Sigmoid colon (tissue), 6 donors: ENCODE measurements at regions not wholly inside any gene's neighbourhood (a gene's known extent, or its start where the extent isn't known, plus 50 kb on each side); places are given as distances from the start of the nearest gene placed in this dataset.
"Not testable (repeated sequence)": the region's sequence is repeated elsewhere in the genome, so short reads cannot be mapped to it uniquely, and the experiment has no call there.

Experiments used
- DNase-seq: peaks from one replicate; pipeline ENCODE4 v3.0.0-alpha.2; 2019
- H3K27ac ChIP-seq, 4 donors: fragments of 200-600 bp; sonication (generic); one replicate each; pipeline ENCODE4 v1.5.1; 2016 to 2019; ENCODE audit warnings: mild to moderate bottlenecking in 1 of 4
- H3K27me3 ChIP-seq, 3 donors: fragments of 200-600 bp; sonication (generic); one replicate each; pipeline ENCODE4 v1.5.1; 2019; ENCODE audit warnings: mild to moderate bottlenecking in 1 of 3
- H3K36me3 ChIP-seq, 4 donors: fragments of 200-600 bp; sonication (generic); one replicate each; pipeline ENCODE4 v1.5.1; 2016 to 2019
- H3K4me1 ChIP-seq, 4 donors: fragments of 200-600 bp; sonication (generic); one replicate each; pipeline ENCODE4 v1.5.1; 2017 to 2019
- H3K4me3 ChIP-seq, 4 donors: fragments of 200-600 bp; sonication (generic); one replicate each; pipeline ENCODE4 v1.5.1; 2017 to 2019; ENCODE audit warnings: mild to moderate bottlenecking in 2 of 4, moderate library complexity in 1 of 4
- H3K9me3 ChIP-seq, 4 donors: fragments of 200-600 bp in 3 of 4; sonication (generic) in 3 of 4; one replicate each; pipeline versions ENCODE4 v1.5.1 to v1.6.1; 2013 to 2019
- CTCF ChIP-seq, 4 experiments: fragments of 450-650 bp in 3 of 4; fragments of 200-600 bp in 1 of 4; IDR thresholded peaks; one replicate each; pipeline ENCODE4 v1.5.1; 2016 to 2019; ENCODE audit warnings: antibody characterized with exemption in 4 of 4, mild to moderate bottlenecking in 3 of 4, moderate library complexity in 2 of 4
- EP300 ChIP-seq, 4 donors: sonication (generic); formaldehyde crosslinking; IDR thresholded peaks; one replicate each; pipeline ENCODE4 v1.6.1; 2017; ENCODE audit warnings: antibody characterized with exemption in 4 of 4
- POLR2A ChIP-seq, 2 donors: fragments of 450-650 bp; IDR thresholded peaks; one replicate each; pipeline ENCODE4 v1.6.1; 2016; ENCODE audit warnings: antibody characterized with exemption in 2 of 2, mild to moderate bottlenecking in 2 of 2, moderate library complexity in 2 of 2
- POLR2AphosphoS5 ChIP-seq, 4 donors: sonication (generic); formaldehyde crosslinking; IDR thresholded peaks; one replicate each; pipeline ENCODE4 v1.6.1; 2017; ENCODE audit warnings: antibody characterized with exemption in 4 of 4
- WGBS, 2 donors: extraction: QIAGEN DNeasy Blood & Tissue Kit; methylation state at CpG; one replicate each; pipeline ENCODE4 v1.1.7; 2013; 5-methylcytosine and 5-hydroxymethylcytosine counted together
- intact Hi-C: fragments of 100-400 bp; cut with DNase I; formaldehyde crosslinking; loops from one replicate; pipeline ENCODE4 v1.15.1; 2023
- donor health status: healthy with polysubstance abuse.
- donor health status: healthy.

GRCh38 chr9:38249049-38249448, 143.5 kb upstream of the ALDH1B1 start:
- no peaks in the 10 kb centered on the region for H3K4me1 ChIP-seq
- no peak overlapping the region for H3K27ac ChIP-seq
- intact Hi-C loops: no loop called here
- WGBS, 2 donors: 41 to 74% methylated on average over 3 of the region's 3 CpGs
- TF ChIP-seq POLR2A (IDR thresholded peaks at IDR 0.05) (no peak), POLR2AphosphoS5 (IDR thresholded peaks at IDR 0.05) (no peak), EP300 (IDR thresholded peaks at IDR 0.05) (no peak), CTCF (IDR thresholded peaks at IDR 0.05) (no peak)
- no peaks in the 10 kb centered on the region for H3K27me3 ChIP-seq
- no peaks in the 10 kb centered on the region for H3K9me3 ChIP-seq
- no peaks in the 10 kb centered on the region for H3K36me3 ChIP-seq
- no peak for DNase-seq
- no peak overlapping the region for H3K4me3 ChIP-seq

- WGBS, 2 donors: 91 to 92% methylated on average over 7 of the region's 7 CpGs
- H3K27me3 ChIP-seq: no peaks in the 10 kb centered on the region
- H3K4me3 ChIP-seq: no peak overlapping the region
- no peak overlapping the region for H3K27ac ChIP-seq
- no peaks in the 10 kb centered on the region for H3K36me3 ChIP-seq
- intact Hi-C loops: no loop called here
- H3K9me3 ChIP-seq: no peaks in the 10 kb centered on the region
- TF ChIP-seq POLR2AphosphoS5 (IDR thresholded peaks at IDR 0.05) (no peak), CTCF (IDR thresholded peaks at IDR 0.05) (no peak)
- no peak for DNase-seq
- no peaks in the 10 kb centered on the region for H3K4me1 ChIP-seq
Measured at GRCh38 chr9:38246833-38247232, 145.7 kb upstream of the ALDH1B1 start.

- intact Hi-C loops: no loop called here
- 75 to 84% methylated on average over 1 of the region's 1 CpG for WGBS, 2 donors
- TF ChIP-seq POLR2AphosphoS5 (IDR thresholded peaks at IDR 0.05) (no peak), CTCF (IDR thresholded peaks at IDR 0.05) (no peak), POLR2A (IDR thresholded peaks at IDR 0.05) (no peak), EP300 (IDR thresholded peaks at IDR 0.05) (no peak)
- Histone ChIP-seq H3K9me3 (no peaks in the 10 kb centered on the region), H3K27me3 (no peaks in the 10 kb centered on the region), H3K4me3 (no peak overlapping the region), H3K36me3 (no peaks in the 10 kb centered on the region), H3K4me1 (no peaks in the 10 kb centered on the region), H3K27ac (no peak overlapping the region)
- no peak for DNase-seq
Measured at GRCh38 chr9:38244971-38245370, 147.5 kb upstream of the ALDH1B1 start.

GRCh38 chr9:38243993-38244392, 148.5 kb upstream of the ALDH1B1 start:
- TF ChIP-seq POLR2A (IDR thresholded peaks at IDR 0.05): no peak
- no peak for TF ChIP-seq POLR2AphosphoS5 (IDR thresholded peaks at IDR 0.05)
- no peak for TF ChIP-seq CTCF (IDR thresholded peaks at IDR 0.05)
- no peak for TF ChIP-seq EP300 (IDR thresholded peaks at IDR 0.05)
- no peaks in the 10 kb centered on the region for H3K36me3 ChIP-seq
- H3K27me3 ChIP-seq: no peaks in the 10 kb centered on the region
- intact Hi-C loops: no loop called here
- H3K27ac ChIP-seq: no peak overlapping the region
- H3K4me1 ChIP-seq: no peaks in the 10 kb centered on the region
- 81 to 83% methylated on average over 4 of the region's 4 CpGs for WGBS, 2 donors
- no peak for DNase-seq
- H3K4me3 ChIP-seq: no peak overlapping the region
- no peaks in the 10 kb centered on the region for H3K9me3 ChIP-seq

GRCh38 chr9:38242151-38242550, 150.4 kb upstream of the ALDH1B1 start:
- H3K36me3 ChIP-seq, H3K4me3 ChIP-seq, H3K27me3 ChIP-seq, intact Hi-C loops, DNase-seq, H3K27ac ChIP-seq, H3K4me1 ChIP-seq, H3K9me3 ChIP-seq: not testable (repeated sequence)
- 94 to 95% methylated on average over 26 to 27 of the region's 30 CpGs for WGBS, 2 donors
